ENCODE measurements at regions not wholly inside any gene's neighbourhood (a gene's known extent, or its start where the extent isn't known, plus 50 kb on each side); places are given as distances from the start of the nearest gene placed in this dataset.

DNA sequence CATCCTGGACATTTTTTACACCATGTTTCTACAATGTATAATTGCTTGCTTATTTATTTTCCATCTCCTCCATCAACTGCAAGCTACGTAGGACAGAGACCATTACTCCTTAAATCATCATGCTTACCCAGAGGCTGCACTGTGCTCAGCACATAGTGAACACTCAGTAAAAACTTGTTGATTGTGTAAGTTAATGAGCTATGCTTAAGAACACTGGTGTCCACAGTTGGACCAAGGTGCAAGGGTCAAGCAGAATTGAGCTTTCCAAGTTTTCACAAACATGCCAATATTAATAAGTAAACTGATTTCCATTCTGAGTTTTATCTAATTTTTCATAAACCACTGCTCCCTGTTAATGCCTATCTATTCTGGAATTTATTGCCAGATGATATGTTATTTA, 464.2 kb upstream of the TCF4 start:
- H3K4me3 ChIP-seq (ENCODE audit: low read length in 2 of 2): no peak overlapping the region
- H3K4me1 ChIP-seq (ENCODE audit: control insufficient read depth, insufficient read depth, low read length): no peaks in the 10 kb centered on the region
- no peak overlapping the region for H3K9ac ChIP-seq (ENCODE audit: low read length in 2 of 2)
- peaks cover 0 to 7% of the 10 kb centered on the region in 2 donors for H3K9me3 ChIP-seq (ENCODE audit: control insufficient read depth in 2 of 2, low read length in 2 of 2)
- no peaks in the 10 kb centered on the region for H3K36me3 ChIP-seq (ENCODE audit: control insufficient read depth in 2 of 2, insufficient read depth in 2 of 2, low read length in 2 of 2)
- H3K27ac ChIP-seq (ENCODE audit: low read length): no peak overlapping the region
- H3K27me3 ChIP-seq (ENCODE audit: control insufficient read depth in 1 of 2, insufficient read depth in 2 of 2, low read length in 2 of 2): no peaks in the 10 kb centered on the region

DNA sequence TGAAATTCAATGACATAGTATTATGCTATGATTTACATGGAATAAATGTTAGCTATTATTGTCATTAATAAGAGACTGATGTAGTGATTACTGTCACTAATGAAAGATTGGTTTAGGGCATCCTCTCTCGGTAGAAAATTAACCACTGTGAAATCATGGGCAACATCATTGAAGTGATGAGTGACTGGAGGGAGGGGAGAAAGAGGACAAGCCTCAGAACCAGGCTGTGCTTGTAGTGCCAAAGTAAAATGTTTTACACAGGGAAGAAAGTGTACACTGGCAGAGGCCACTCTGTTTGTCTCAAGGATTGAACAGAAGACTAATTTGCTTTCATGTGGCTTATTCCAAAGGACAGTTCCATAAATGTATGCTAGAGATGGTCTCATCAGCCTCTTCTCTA, 456.2 kb upstream of the TCF4 start:
- H3K4me1 ChIP-seq (ENCODE audit: control insufficient read depth, insufficient read depth, low read length): no peaks in the 10 kb centered on the region
- no peak overlapping the region for H3K27ac ChIP-seq (ENCODE audit: low read length)
- no peak overlapping the region for H3K4me3 ChIP-seq (ENCODE audit: low read length in 2 of 2)
- H3K9ac ChIP-seq (ENCODE audit: low read length in 2 of 2): no peak overlapping the region
- no peaks in the 10 kb centered on the region for H3K27me3 ChIP-seq (ENCODE audit: control insufficient read depth in 1 of 2, insufficient read depth in 2 of 2, low read length in 2 of 2)
- no peaks in the 10 kb centered on the region for H3K36me3 ChIP-seq (ENCODE audit: control insufficient read depth in 2 of 2, insufficient read depth in 2 of 2, low read length in 2 of 2)
- H3K9me3 ChIP-seq (ENCODE audit: control insufficient read depth in 2 of 2, low read length in 2 of 2): peaks cover 0 to 7% of the 10 kb centered on the region in 2 donors

DNA sequence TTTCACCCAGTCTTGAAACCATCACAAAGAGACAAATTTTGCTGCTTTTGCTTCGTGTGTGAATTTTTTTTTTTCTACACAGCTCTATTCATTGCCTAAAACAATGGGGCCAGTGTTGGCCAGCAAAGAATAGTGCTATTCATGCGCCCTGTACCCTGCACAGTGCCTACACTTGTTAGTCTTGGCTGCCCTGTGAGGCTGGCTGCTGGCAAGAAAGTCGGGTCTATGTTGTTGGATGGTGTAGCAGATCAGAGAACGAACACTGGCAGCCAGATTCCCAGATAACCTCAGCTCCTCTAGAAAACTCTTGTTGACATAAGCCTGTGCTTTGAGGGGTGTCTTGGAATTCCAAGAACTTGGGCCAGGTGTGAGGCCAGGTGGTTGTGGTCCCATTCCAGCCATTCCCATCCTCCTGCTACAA, 455.7 kb upstream of the TCF4 start:
- Histone ChIP-seq H3K4me3 (ENCODE audit: low read length in 2 of 2) (no peak overlapping the region), H3K27ac (ENCODE audit: low read length) (no peak overlapping the region)

DNA sequence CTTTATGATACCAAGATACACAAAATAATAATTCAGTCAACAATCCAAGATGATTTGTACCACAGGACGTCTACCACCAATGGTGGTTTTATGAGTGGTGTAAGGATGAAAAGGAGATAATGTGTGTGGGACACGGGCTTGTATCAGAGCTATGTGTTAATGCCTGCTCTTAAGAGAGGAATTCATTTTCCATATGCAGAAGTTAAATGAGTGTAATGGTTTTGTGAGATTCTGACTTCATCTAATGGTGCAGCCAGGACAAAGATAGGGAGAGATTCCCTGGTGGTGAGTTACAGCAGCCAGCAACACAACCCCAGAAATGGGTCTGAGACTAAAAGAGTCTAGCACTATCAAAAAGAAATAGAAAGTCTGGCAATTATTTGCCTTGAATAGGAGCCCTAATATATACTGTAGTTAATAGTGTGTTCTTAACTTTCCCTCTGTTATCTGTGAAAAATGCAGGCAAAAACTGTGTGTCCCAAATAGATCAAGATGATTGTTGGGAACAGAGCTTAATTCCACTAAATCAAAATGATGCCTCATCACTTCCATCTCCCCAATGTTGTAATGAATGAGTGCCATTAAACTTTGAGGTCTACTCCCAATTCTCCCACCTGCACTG, 455.0 kb upstream of the TCF4 start:
- peaks cover 0 to 3% of the 10 kb centered on the region in 2 donors for H3K9me3 ChIP-seq (ENCODE audit: control insufficient read depth in 2 of 2, low read length in 2 of 2)
- H3K27me3 ChIP-seq (ENCODE audit: control insufficient read depth in 1 of 2, insufficient read depth in 2 of 2, low read length in 2 of 2): no peaks in the 10 kb centered on the region
- H3K4me1 ChIP-seq (ENCODE audit: control insufficient read depth, insufficient read depth, low read length): no peaks in the 10 kb centered on the region
- H3K4me3 ChIP-seq (ENCODE audit: low read length in 2 of 2): no peak overlapping the region
- no peak overlapping the region for H3K9ac ChIP-seq (ENCODE audit: low read length in 2 of 2)
- no peaks in the 10 kb centered on the region for H3K36me3 ChIP-seq (ENCODE audit: control insufficient read depth in 2 of 2, insufficient read depth in 2 of 2, low read length in 2 of 2)
- no peak overlapping the region for H3K27ac ChIP-seq (ENCODE audit: low read length)

More for the DNA sequence above, 455.7 kb upstream of the TCF4 start:
- peaks cover 0 to 7% of the 10 kb centered on the region in 2 donors for H3K9me3 ChIP-seq (ENCODE audit: control insufficient read depth in 2 of 2, low read length in 2 of 2)
- no peaks in the 10 kb centered on the region for H3K36me3 ChIP-seq (ENCODE audit: control insufficient read depth in 2 of 2, insufficient read depth in 2 of 2, low read length in 2 of 2)
- H3K9ac ChIP-seq (ENCODE audit: low read length in 2 of 2): no peak overlapping the region
- H3K4me1 ChIP-seq (ENCODE audit: control insufficient read depth, insufficient read depth, low read length): no peaks in the 10 kb centered on the region
- H3K27me3 ChIP-seq (ENCODE audit: control insufficient read depth in 1 of 2, insufficient read depth in 2 of 2, low read length in 2 of 2): no peaks in the 10 kb centered on the region

DNA sequence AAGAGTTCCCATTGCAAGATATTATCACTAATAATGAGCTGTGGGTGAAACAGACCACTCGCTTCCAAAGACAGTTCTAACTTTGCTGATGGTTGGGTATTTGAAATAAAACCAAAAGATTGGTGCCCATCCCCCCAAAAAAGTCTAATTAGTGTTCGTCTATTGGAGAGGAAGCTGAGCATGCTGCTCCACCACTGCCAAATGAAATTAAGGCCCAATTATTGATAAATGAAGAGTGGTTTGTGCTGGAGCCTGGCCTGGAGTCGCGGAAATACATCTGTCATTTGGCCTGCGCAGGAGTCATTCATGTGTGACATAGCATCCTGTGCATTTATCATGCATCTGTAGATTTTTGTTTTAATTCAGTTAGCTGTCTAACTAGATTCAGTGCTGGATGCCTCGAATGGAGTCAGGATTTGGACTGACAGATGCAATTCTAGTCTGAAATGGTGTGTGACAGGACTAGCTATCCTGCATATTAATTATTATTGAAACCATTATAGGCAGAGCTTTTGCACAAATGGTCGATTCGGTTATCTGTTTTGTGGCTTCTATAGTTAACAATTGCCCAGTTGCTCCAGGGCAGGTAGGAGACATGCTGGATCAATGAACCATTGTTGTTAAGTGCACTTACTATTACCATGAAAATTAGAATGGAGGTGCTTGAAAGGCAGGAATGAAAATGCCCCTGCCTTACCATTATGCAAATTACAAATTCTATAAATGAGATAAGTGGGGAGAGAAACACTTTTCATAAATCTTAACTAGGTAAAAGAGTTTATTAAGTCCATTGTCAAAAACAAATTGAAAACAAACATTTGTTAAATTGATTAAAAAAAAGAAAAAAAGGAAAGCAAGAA, 450.4 kb upstream of the TCF4 start:
- Histone ChIP-seq H3K9me3 (ENCODE audit: control insufficient read depth in 2 of 2, low read length in 2 of 2) (no peaks in the 10 kb centered on the region), H3K27ac (ENCODE audit: low read length) (no peak overlapping the region), H3K4me3 (ENCODE audit: low read length in 2 of 2) (no peak overlapping the region), H3K27me3 (ENCODE audit: control insufficient read depth in 1 of 2, insufficient read depth in 2 of 2, low read length in 2 of 2) (no peaks in the 10 kb centered on the region), H3K4me1 (ENCODE audit: control insufficient read depth, insufficient read depth, low read length) (no peaks in the 10 kb centered on the region), H3K9ac (ENCODE audit: low read length in 2 of 2) (no peak overlapping the region), H3K36me3 (ENCODE audit: control insufficient read depth in 2 of 2, insufficient read depth in 2 of 2, low read length in 2 of 2) (no peaks in the 10 kb centered on the region)

DNA sequence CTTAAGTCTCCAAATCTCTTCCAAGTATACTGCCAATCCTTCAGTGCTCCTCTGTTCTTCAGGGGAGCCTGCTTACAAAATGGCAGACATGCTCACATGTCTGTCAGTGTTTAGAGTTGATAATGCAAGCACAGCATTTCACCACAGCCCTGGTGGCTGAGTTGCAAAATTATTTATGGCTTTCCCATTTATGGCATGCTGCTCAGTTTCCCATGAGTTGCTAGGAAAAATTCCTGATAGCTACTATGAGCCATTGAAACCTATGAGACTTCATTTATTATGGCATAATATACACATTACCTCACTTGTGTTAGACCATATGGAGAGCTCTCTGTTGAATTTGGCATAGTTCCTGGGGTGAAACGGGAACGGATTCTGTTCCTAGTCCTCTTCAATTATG, 448.7 kb upstream of the TCF4 start:
- H3K9me3 ChIP-seq (ENCODE audit: control insufficient read depth in 2 of 2, low read length in 2 of 2): no peaks in the 10 kb centered on the region
- H3K27me3 ChIP-seq (ENCODE audit: control insufficient read depth in 1 of 2, insufficient read depth in 2 of 2, low read length in 2 of 2): no peaks in the 10 kb centered on the region
- H3K9ac ChIP-seq (ENCODE audit: low read length in 2 of 2): no peak overlapping the region
- H3K27ac ChIP-seq (ENCODE audit: low read length): no peak overlapping the region
- H3K4me3 ChIP-seq (ENCODE audit: low read length in 2 of 2): no peak overlapping the region
- H3K36me3 ChIP-seq (ENCODE audit: control insufficient read depth in 2 of 2, insufficient read depth in 2 of 2, low read length in 2 of 2): no peaks in the 10 kb centered on the region
- H3K4me1 ChIP-seq (ENCODE audit: control insufficient read depth, insufficient read depth, low read length): no peaks in the 10 kb centered on the region

DNA sequence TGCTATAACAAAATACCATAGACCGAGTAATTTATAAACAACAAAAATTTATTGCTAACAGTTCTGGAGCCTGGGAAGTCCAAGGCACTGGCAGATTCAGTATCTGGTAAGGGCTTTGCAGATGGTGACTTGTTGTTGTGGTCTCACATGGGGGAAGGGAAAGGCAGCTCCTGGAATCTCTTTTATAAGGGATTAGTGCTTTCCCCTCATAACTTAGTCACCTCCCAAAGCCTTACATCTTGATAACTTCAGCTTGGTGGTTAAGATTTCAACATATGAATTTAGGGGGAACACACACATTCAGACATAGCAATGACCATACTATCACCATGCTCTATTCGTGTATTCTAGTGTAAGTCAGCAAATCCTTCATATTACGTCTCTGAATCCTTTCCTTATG, 447.6 kb upstream of the TCF4 start:
- no peak overlapping the region for H3K27ac ChIP-seq (ENCODE audit: low read length)
- H3K9me3 ChIP-seq (ENCODE audit: control insufficient read depth in 2 of 2, low read length in 2 of 2): no peaks in the 10 kb centered on the region
- no peaks in the 10 kb centered on the region for H3K36me3 ChIP-seq (ENCODE audit: control insufficient read depth in 2 of 2, insufficient read depth in 2 of 2, low read length in 2 of 2)
- no peak overlapping the region for H3K9ac ChIP-seq (ENCODE audit: low read length in 2 of 2)
- H3K4me3 ChIP-seq (ENCODE audit: low read length in 2 of 2): no peak overlapping the region
- no peaks in the 10 kb centered on the region for H3K27me3 ChIP-seq (ENCODE audit: control insufficient read depth in 1 of 2, insufficient read depth in 2 of 2, low read length in 2 of 2)
- H3K4me1 ChIP-seq (ENCODE audit: control insufficient read depth, insufficient read depth, low read length): no peaks in the 10 kb centered on the region

DNA sequence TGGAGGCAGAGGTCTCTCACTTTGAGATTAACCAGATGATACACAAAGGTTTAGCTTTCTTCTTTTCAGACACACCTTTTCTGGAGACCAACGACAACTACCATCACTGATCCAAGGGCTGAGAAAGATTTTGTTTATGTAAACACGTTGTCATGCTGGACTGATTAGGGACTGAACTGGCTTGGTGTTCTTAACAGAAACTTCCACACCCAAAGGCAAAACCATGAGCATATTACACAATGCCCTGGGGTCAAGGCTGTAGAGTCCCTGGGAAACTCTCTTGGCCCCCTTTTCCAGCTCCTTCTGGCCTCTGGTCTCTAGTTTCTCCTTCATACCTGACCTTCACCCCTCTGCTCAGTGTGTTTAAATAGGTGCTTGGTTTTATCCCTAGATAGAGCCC, 447.0 kb upstream of the TCF4 start:
- no peaks in the 10 kb centered on the region for H3K4me1 ChIP-seq (ENCODE audit: control insufficient read depth, insufficient read depth, low read length)
- no peak overlapping the region for H3K27ac ChIP-seq (ENCODE audit: low read length)
- H3K9ac ChIP-seq (ENCODE audit: low read length in 2 of 2): no peak overlapping the region
- no peaks in the 10 kb centered on the region for H3K27me3 ChIP-seq (ENCODE audit: control insufficient read depth in 1 of 2, insufficient read depth in 2 of 2, low read length in 2 of 2)
- no peak overlapping the region for H3K4me3 ChIP-seq (ENCODE audit: low read length in 2 of 2)
- H3K36me3 ChIP-seq (ENCODE audit: control insufficient read depth in 2 of 2, insufficient read depth in 2 of 2, low read length in 2 of 2): no peaks in the 10 kb centered on the region
- H3K9me3 ChIP-seq (ENCODE audit: control insufficient read depth in 2 of 2, low read length in 2 of 2): no peaks in the 10 kb centered on the region

DNA sequence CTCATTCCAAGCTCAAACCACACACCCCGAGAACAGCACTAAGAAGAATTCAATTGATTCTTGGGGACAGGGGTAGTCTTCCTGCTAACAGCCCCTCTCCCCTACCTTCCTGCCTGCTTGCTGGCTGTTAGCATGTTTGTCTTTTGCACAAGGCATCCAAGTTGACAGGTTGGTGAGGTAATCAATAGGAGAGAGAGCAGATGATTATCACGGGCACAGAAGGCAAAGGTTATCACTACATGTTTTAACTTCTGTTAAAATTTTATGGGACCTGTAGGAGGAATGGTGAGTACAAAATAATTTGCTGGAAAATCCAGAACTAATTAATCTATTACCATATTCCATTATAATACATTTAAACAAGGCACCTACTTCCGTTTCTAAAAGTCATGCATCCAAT, 442.1 kb upstream of the TCF4 start:
- H3K9me3 ChIP-seq (ENCODE audit: control insufficient read depth in 2 of 2, low read length in 2 of 2): no peaks in the 10 kb centered on the region
- no peaks in the 10 kb centered on the region for H3K4me1 ChIP-seq (ENCODE audit: control insufficient read depth, insufficient read depth, low read length)
- H3K27ac ChIP-seq (ENCODE audit: low read length): no peak overlapping the region
- no peaks in the 10 kb centered on the region for H3K27me3 ChIP-seq (ENCODE audit: control insufficient read depth in 1 of 2, insufficient read depth in 2 of 2, low read length in 2 of 2)
- no peaks in the 10 kb centered on the region for H3K36me3 ChIP-seq (ENCODE audit: control insufficient read depth in 2 of 2, insufficient read depth in 2 of 2, low read length in 2 of 2)
- H3K4me3 ChIP-seq (ENCODE audit: low read length in 2 of 2): no peak overlapping the region
- no peak overlapping the region for H3K9ac ChIP-seq (ENCODE audit: low read length in 2 of 2)

DNA sequence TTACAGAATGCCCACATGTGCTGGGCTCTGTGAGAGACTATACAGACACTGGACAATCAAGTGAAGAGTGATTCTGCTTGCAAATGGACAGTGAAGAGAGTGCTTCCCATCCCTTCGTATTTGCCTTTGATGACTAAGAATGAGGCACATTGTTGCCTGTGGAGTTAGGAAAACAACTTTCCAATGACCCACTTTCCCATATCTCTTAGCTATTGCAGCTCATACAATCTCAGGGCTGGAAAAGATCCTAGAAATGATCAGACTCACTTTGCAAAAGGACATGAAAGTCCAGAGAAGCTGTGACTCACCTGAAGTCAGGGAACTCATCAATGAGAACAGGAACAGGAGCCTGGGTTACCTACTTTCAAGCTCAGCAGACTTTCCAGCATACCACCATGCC, 440.5 kb upstream of the TCF4 start:
- H3K9me3 ChIP-seq (ENCODE audit: control insufficient read depth in 2 of 2, low read length in 2 of 2): no peaks in the 10 kb centered on the region
- H3K27ac ChIP-seq (ENCODE audit: low read length): no peak overlapping the region
- H3K36me3 ChIP-seq (ENCODE audit: control insufficient read depth in 2 of 2, insufficient read depth in 2 of 2, low read length in 2 of 2): no peaks in the 10 kb centered on the region
- no peaks in the 10 kb centered on the region for H3K4me1 ChIP-seq (ENCODE audit: control insufficient read depth, insufficient read depth, low read length)
- no peak overlapping the region for H3K4me3 ChIP-seq (ENCODE audit: low read length in 2 of 2)
- no peaks in the 10 kb centered on the region for H3K27me3 ChIP-seq (ENCODE audit: control insufficient read depth in 1 of 2, insufficient read depth in 2 of 2, low read length in 2 of 2)
- no peak overlapping the region for H3K9ac ChIP-seq (ENCODE audit: low read length in 2 of 2)

DNA sequence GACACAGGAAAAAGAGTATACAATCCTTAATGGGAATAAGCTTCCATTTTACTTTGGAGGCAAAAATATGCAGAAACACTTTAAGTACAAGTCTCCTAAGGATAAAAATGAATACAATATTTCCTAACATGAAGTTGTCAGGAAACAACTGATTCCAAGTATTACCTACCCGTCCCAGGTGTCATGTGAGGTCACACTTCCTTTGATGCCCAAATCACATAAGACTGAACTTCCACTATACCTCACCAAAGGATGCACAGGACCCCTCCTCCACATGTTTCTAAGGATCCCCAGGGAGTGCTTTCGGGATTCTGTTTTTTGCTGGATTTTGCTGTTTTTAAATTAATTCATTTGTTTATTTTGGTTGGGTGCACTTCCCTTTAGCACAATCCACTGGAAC, 438.5 kb upstream of the TCF4 start:
- no peaks in the 10 kb centered on the region for H3K27me3 ChIP-seq (ENCODE audit: control insufficient read depth in 1 of 2, insufficient read depth in 2 of 2, low read length in 2 of 2)
- no peaks in the 10 kb centered on the region for H3K9me3 ChIP-seq (ENCODE audit: control insufficient read depth in 2 of 2, low read length in 2 of 2)
- no peak overlapping the region for H3K27ac ChIP-seq (ENCODE audit: low read length)
- no peaks in the 10 kb centered on the region for H3K4me1 ChIP-seq (ENCODE audit: control insufficient read depth, insufficient read depth, low read length)
- H3K36me3 ChIP-seq (ENCODE audit: control insufficient read depth in 2 of 2, insufficient read depth in 2 of 2, low read length in 2 of 2): no peaks in the 10 kb centered on the region
- H3K9ac ChIP-seq (ENCODE audit: low read length in 2 of 2): no peak overlapping the region
- H3K4me3 ChIP-seq (ENCODE audit: low read length in 2 of 2): no peak overlapping the region

All from stomach smooth muscle (tissue), 2 donors.